Lower leg skin (tissue), 3 donors: ENCODE measurements at regions not wholly inside any gene's neighbourhood (a gene's known extent, or its start where the extent isn't known, plus 50 kb on each side); places are given as distances from the start of the nearest gene placed in this dataset.

Source experiments
- POLR2A ChIP-seq, 2 donors: fragments of 450-650 bp; IDR thresholded peaks; one replicate each; pipeline ENCODE4 v1.6.1; 2016 to 2017; ENCODE audit warnings: antibody characterized with exemption in 2 of 2, mild to moderate bottlenecking in 1 of 2, moderate library complexity in 1 of 2
- TF ChIP-seq, protein P1 (sequence below), 3 donors: fragments of 450-650 bp; IDR thresholded peaks; one replicate each; pipeline ENCODE4 v1.5.1; 2016; ENCODE audit warnings: antibody characterized with exemption in 3 of 3, mild to moderate bottlenecking in 3 of 3, moderate library complexity in 2 of 3

DNA sequence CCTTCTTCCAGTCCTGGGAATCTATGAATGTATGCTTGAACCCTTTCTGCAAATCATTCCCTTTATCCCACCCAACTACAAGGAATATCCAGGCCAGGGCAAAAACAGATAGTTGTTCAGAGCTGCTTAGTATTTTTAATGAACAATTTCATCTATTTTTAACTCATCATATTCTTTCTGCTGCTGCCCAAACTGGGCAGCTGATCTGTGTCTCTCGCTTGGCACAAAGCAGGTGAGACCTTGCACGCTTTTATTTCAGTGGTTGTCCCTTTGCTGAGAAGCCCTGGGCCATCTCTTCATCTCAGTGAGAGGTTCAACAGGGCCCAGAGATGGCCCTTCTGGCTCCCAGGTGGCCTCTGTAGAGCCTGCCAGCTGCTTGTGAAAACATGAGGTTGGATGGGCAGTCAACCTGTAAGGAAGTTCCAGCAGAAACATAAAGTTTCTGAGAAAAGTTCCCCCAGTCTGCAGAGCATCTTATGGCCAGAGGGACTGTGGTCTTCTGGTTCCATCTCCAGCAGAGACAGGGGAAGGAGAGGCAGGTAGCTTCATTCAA is 57.5 kb downstream of the MYCN start:
- TF ChIP-seq, protein P1, sequence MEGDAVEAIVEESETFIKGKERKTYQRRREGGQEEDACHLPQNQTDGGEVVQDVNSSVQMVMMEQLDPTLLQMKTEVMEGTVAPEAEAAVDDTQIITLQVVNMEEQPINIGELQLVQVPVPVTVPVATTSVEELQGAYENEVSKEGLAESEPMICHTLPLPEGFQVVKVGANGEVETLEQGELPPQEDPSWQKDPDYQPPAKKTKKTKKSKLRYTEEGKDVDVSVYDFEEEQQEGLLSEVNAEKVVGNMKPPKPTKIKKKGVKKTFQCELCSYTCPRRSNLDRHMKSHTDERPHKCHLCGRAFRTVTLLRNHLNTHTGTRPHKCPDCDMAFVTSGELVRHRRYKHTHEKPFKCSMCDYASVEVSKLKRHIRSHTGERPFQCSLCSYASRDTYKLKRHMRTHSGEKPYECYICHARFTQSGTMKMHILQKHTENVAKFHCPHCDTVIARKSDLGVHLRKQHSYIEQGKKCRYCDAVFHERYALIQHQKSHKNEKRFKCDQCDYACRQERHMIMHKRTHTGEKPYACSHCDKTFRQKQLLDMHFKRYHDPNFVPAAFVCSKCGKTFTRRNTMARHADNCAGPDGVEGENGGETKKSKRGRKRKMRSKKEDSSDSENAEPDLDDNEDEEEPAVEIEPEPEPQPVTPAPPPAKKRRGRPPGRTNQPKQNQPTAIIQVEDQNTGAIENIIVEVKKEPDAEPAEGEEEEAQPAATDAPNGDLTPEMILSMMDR (IDR thresholded peaks at IDR 0.05) = no peak
- no peak for TF ChIP-seq POLR2A (IDR thresholded peaks at IDR 0.05)
